IMR-90 (cell line): ENCODE measurements at regions not wholly inside any gene's neighbourhood (a gene's known extent, or its start where the extent isn't known, plus 50 kb on each side); places are given as distances from the start of the nearest gene placed in this dataset.

ENCODE experiments used
- ATAC-seq: fragments of 200-7000 bp; cut with Tn5 transposase; 2 replicates; pipeline ENCODE4 v1.9.1; 2020; ENCODE audit warnings: low read depth, mild to moderate bottlenecking, moderate library complexity
- BruUV-seq: library from RNA; stranded (reverse); fragments of 400-500 nt; replicated peaks from 2 replicates; lab custom pipeline; 2021; lab: Mats Ljungman, UMichigan
- CTCF ChIA-PET: fragments of 300-600 bp; formaldehyde crosslinking; extraction: SDS; loops from one replicate; lab custom pipeline; 2021; ENCODE audit warnings: antibody characterized with exemption; lab: Yijun Ruan, JAX
- POLR2A ChIA-PET: fragments of 300-600 bp; sonication (Branson Sonifier 250); formaldehyde crosslinking; loops from one replicate; lab custom pipeline; 2022; ENCODE audit warnings: antibody characterized with exemption; ENCODE audit not compliant: unreplicated experiment; lab: Charles Lee
- DNase-seq: peaks from one replicate; pipeline ENCODE4 v3.0.0; 2013
- H2AFZ ChIP-seq: replicated peaks from 2 replicates; pipeline ENCODE3; 2013; ENCODE audit warnings: low read length, mild to moderate bottlenecking; ENCODE audit not compliant: poor library complexity
- H2AK5ac ChIP-seq: 2 replicates; pipeline ENCODE4 v1.6.1; 2013; ENCODE audit warnings: low read depth, low read length, inconsistent platforms
- H2AK9ac ChIP-seq: replicated peaks from 2 replicates; pipeline ENCODE3; 2013; ENCODE audit warnings: mild to moderate bottlenecking, low read depth, low read length, moderate library complexity; ENCODE audit not compliant: poor library complexity
- H2BK120ac ChIP-seq: 2 replicates; pipeline ENCODE4 v1.6.1; 2013; ENCODE audit warnings: low read depth, low read length, inconsistent platforms
- H2BK15ac ChIP-seq: 3 replicates; pipeline ENCODE4 v1.6.1; 2013; ENCODE audit warnings: low read depth, low read length, inconsistent platforms
- H2BK20ac ChIP-seq: 2 replicates; pipeline ENCODE4 v1.6.1; 2013; ENCODE audit warnings: low read depth, mild to moderate bottlenecking, inconsistent platforms, low read length, moderate library complexity
- H2BK5ac ChIP-seq: 2 replicates; pipeline ENCODE4 v1.6.1; 2013; ENCODE audit warnings: mild to moderate bottlenecking, low read depth, low read length, inconsistent platforms; ENCODE audit not compliant: poor library complexity, severe bottlenecking
- H3K14ac ChIP-seq: replicated peaks from 2 replicates; pipeline ENCODE4 v1.6.1; 2013; ENCODE audit warnings: low read depth, low read length, inconsistent platforms
- H3K18ac ChIP-seq: 2 replicates; pipeline ENCODE4 v1.6.1; 2013; ENCODE audit warnings: low read depth, low read length, control low read depth
- H3K23ac ChIP-seq: 2 replicates; pipeline ENCODE4 v1.6.1; 2013; ENCODE audit warnings: low read depth, low read length, inconsistent platforms
- H3K27ac ChIP-seq: 2 replicates; pipeline ENCODE4 v1.5.1; 2013; ENCODE audit warnings: mild to moderate bottlenecking, control low read depth, low read length; ENCODE audit not compliant: insufficient read depth
- H3K27me3 ChIP-seq: 2 replicates; pipeline ENCODE4 v1.6.1; 2013; ENCODE audit warnings: low read length; ENCODE audit not compliant: control insufficient read depth, insufficient read depth
- H3K36me3 ChIP-seq: 2 replicates; pipeline ENCODE4 v1.6.1; 2013; ENCODE audit warnings: low read length, mixed read lengths; ENCODE audit not compliant: control insufficient read depth, insufficient read depth
- H3K4ac ChIP-seq: 2 replicates; pipeline ENCODE4 v1.6.1; 2013; ENCODE audit warnings: low read depth, low read length, inconsistent platforms
- H3K4me1 ChIP-seq: 2 replicates; pipeline ENCODE4 v1.6.1; 2013; ENCODE audit warnings: low read length, mixed read lengths; ENCODE audit not compliant: control insufficient read depth, insufficient read depth
- H3K4me2 ChIP-seq: 2 replicates; pipeline ENCODE4 v1.6.1; 2013; ENCODE audit warnings: low read depth, mild to moderate bottlenecking, control low read depth, low read length, moderate library complexity
- H3K4me3 ChIP-seq: 2 replicates; pipeline ENCODE4 v1.5.1; 2013; ENCODE audit warnings: low read depth, mild to moderate bottlenecking, control low read depth, low read length, moderate library complexity; ENCODE audit not compliant: insufficient read depth
- H3K56ac ChIP-seq: 2 replicates; pipeline ENCODE4 v1.6.1; 2013; ENCODE audit warnings: low read length, inconsistent platforms; ENCODE audit not compliant: insufficient read depth; ENCODE audit errors: extremely low read depth
- H3K79me1 ChIP-seq, 2 experiments: 2 replicates each; pipeline ENCODE4 v1.6.1; 2013; ENCODE audit warnings: low read length in 2 of 2, inconsistent platforms in 1 of 2, low read depth in 1 of 2
- H3K9ac ChIP-seq: 2 replicates; pipeline ENCODE4 v1.6.1; 2013; ENCODE audit warnings: low read depth, low read length, control low read depth
- H3K9me1 ChIP-seq: 2 replicates; pipeline ENCODE4 v1.6.1; 2013; ENCODE audit warnings: low read length, inconsistent platforms; ENCODE audit not compliant: insufficient read depth
- H3K9me3 ChIP-seq: 2 replicates; pipeline ENCODE4 v1.6.1; 2013; ENCODE audit warnings: low read length; ENCODE audit not compliant: control insufficient read depth, insufficient read depth
- H4K20me1 ChIP-seq: 2 replicates; pipeline ENCODE4 v1.6.1; 2013; ENCODE audit warnings: low read length, inconsistent platforms; ENCODE audit not compliant: insufficient read depth
- H4K5ac ChIP-seq: 2 replicates; pipeline ENCODE4 v1.6.1; 2013; ENCODE audit warnings: mild to moderate bottlenecking, low read depth, low read length, control low read depth
- H4K8ac ChIP-seq, 2 experiments: 2 replicates each; pipeline ENCODE4 v1.6.1; 2013; ENCODE audit warnings: low read depth in 2 of 2, low read length in 2 of 2, control low read depth in 1 of 2, inconsistent platforms in 1 of 2
- H4K91ac ChIP-seq: 2 replicates; pipeline ENCODE4 v1.6.1; 2013; ENCODE audit warnings: low read depth, low read length, inconsistent platforms; ENCODE audit not compliant: insufficient read depth
- BHLHE40 ChIP-seq: fragments of 150-350 bp; IDR thresholded peaks from 2 replicates; pipeline ENCODE4 v1.6.1; 2016; ENCODE audit warnings: mild to moderate bottlenecking, low read depth, low read length
- CHD1 ChIP-seq: IDR thresholded peaks from 2 replicates; pipeline ENCODE4 v1.6.1; 2012; ENCODE audit warnings: low read depth, low read length, improper control_type of control experiment
- MAFK ChIP-seq: IDR thresholded peaks from 2 replicates; pipeline ENCODE4 v1.6.1; 2012; ENCODE audit warnings: low read depth, low read length, improper control_type of control experiment
- MXI1 ChIP-seq: IDR thresholded peaks from 2 replicates; pipeline ENCODE4 v1.6.1; 2012; ENCODE audit warnings: low read depth, mild to moderate bottlenecking, low read length, moderate library complexity, borderline replicate concordance
- NFE2L2 ChIP-seq: fragments of 150-350 bp; IDR thresholded peaks from 2 replicates; pipeline ENCODE4 v1.6.1; 2016; ENCODE audit warnings: low read depth, mild to moderate bottlenecking, low read length
- RAD21 ChIP-seq: IDR thresholded peaks from 2 replicates; pipeline ENCODE4 v1.6.1; 2012; ENCODE audit warnings: low read length, improper control_type of control experiment
- RCOR1 ChIP-seq: IDR thresholded peaks from 2 replicates; pipeline ENCODE4 v1.6.1; 2012; ENCODE audit warnings: mild to moderate bottlenecking, low read length, improper control_type of control experiment; ENCODE audit not compliant: insufficient replicate concordance
- RFX5 ChIP-seq: IDR thresholded peaks from 2 replicates; pipeline ENCODE4 v1.8.0; 2012; ENCODE audit warnings: low read depth, mild to moderate bottlenecking, low read length, moderate library complexity
- SMC3 ChIP-seq: fragments of 150-350 bp; IDR thresholded peaks from 2 replicates; pipeline ENCODE4 v1.6.1; 2016; ENCODE audit warnings: low read depth, mild to moderate bottlenecking, antibody characterized with exemption, low read length, moderate library complexity
- WGBS, 2 experiments: methylation state at CpG; one replicate each; pipeline versions ENCODE4 v1.1.5 to v1.1.7; 2013; ENCODE audit warnings: missing lambda C conversion rate in 2 of 2; ENCODE audit not compliant: insufficient read length in 1 of 2; ENCODE audit errors: extremely low coverage in 2 of 2; 5-methylcytosine and 5-hydroxymethylcytosine counted together
- dilution Hi-C: fragments of 300-500 bp; cut with HindIII; formaldehyde crosslinking; loops from one replicate; pipeline ENCODE4 v1.14.3; 2018; ENCODE audit warnings: low sequenced_read_pairs; ENCODE audit not compliant: unreplicated experiment
- in situ Hi-C: fragments of 300-500 bp; cut with MboI; formaldehyde crosslinking; loops from 3 replicates; pipeline ENCODE4 v1.14.3; 2019; ENCODE audit warnings: low sequenced_read_pairs, inconsistent platforms, mixed read lengths
- intact Hi-C: fragments of 100-400 bp; cut with micrococcal nuclease; formaldehyde crosslinking; loops from 2 replicates; pipeline ENCODE4 v1.10.0; 2022

DNA sequence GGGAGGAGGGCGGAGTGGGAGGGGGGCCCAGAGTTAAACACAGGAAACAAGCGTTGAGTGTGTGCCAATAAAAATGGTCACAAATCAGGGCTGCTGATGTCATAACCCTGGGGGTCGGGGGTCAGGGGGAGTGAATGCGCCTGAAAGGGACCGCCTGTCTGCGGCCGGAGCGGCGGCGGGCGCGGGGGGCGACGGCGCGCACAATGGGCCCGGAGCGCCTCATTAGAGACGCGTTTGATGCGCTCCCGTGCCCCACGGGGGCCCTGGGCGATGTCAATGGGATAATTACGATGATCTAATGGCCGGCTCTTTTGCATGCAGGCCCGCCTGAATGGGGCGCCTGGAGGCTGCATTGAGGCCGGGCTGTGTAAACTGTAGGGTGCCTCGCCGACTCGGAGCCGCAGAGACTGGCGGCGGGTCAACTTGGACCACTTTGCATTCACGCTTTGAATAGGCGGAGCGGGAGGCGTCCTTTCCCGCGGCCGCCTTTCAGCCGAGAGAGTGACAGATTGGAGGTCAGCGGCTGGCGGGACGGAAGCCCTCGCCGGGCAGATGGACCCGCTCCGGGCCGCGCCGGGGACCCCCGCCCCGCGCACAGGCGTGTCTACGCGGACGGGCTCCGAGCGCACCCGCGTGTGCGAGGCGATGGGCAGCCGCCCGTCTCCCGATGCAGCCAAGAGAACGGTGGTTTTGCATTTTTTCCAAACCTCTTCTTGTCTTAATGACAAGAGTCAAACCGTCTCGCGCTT is 296.1 kb downstream of the TFAP2C start:
- Histone ChIP-seq H4K5ac (no peak overlapping the region), H3K9ac (no peak overlapping the region), H2BK5ac (no peak overlapping the region), H3K9me1 (no peaks in the 10 kb centered on the region), H2BK15ac (no peak overlapping the region), H3K36me3 (no peaks in the 10 kb centered on the region), H3K79me1 (no peaks in the 10 kb centered on the region), H2AK5ac (no peak overlapping the region), H3K9me3 (no peaks in the 10 kb centered on the region), H3K4me2 (no peak overlapping the region; the same call in 1 of the 2 replicates), H4K8ac (no peak overlapping the region), H2BK120ac (no peak overlapping the region), H3K27ac (no peak overlapping the region), H3K4me1 (no peaks in the 10 kb centered on the region), H4K91ac (no peak overlapping the region), H3K4me3 (no peak overlapping the region), H3K4ac (no peak overlapping the region), H3K56ac (no peak overlapping the region), H2AK9ac (no peak overlapping the region), H2AFZ (no peak overlapping the region), H4K20me1 (no peaks in the 10 kb centered on the region), H3K18ac (no peak overlapping the region), H2BK20ac (no peak overlapping the region), H3K23ac (no peak overlapping the region), H3K27me3 (peaks cover 33% of the 10 kb centered on the region), H3K14ac (no peak overlapping the region)
- intact Hi-C loops (no loop called here), dilution Hi-C loops (no loop called here), in situ Hi-C loops (no loop called here)
- CTCF ChIA-PET, result no interaction called here
- WGBS, 2 experiments, result 3% methylated on average over 12 of the region's 73 CpGs; no CpG with 5 or more reads in 1 of the 2 experiments
- POLR2A ChIA-PET, result no interaction called here
- no TSS peak for BruUV-seq
- DNase-seq, result no peak
- ATAC-seq, result no peak
- TF ChIP-seq NFE2L2 (no peak), SMC3 (no peak), BHLHE40 (no peak), RAD21 (no peak), MAFK (no peak), RCOR1 (no peak), MXI1 (no peak), RFX5 (no peak), CHD1 (no peak)
